Peyer's patch (tissue), 4 donors: ENCODE measurements at regions not wholly inside any gene's neighbourhood (a gene's known extent, or its start where the extent isn't known, plus 50 kb on each side); places are given as distances from the start of the nearest gene placed in this dataset.

Source experiments
- DNase-seq, 3 donors: peaks; one replicate each; pipeline ENCODE4 v3.0.0-alpha.2; 2017 to 2019
- H3K27ac ChIP-seq, 4 donors: fragments of 200-600 bp; sonication (generic); one replicate each; pipeline ENCODE4 v1.5.1; 2016 to 2019
- H3K27me3 ChIP-seq, 2 donors: fragments of 200-600 bp; sonication (generic); one replicate each; pipeline ENCODE4 v1.5.1; 2019
- H3K36me3 ChIP-seq, 3 donors: fragments of 200-600 bp; sonication (generic); one replicate each; pipeline ENCODE4 v1.5.1; 2016 to 2019
- H3K4me1 ChIP-seq, 4 donors: fragments of 200-600 bp; sonication (generic); one replicate each; pipeline ENCODE4 v1.5.1; 2016 to 2019
- H3K4me3 ChIP-seq, 4 donors: fragments of 200-600 bp; sonication (generic); 1 replicate in 3 of 4; 2 replicates in 1 of 4; pipeline ENCODE4 v1.5.1; 2016 to 2019; ENCODE audit warnings: mild to moderate bottlenecking in 1 of 4
- H3K9me3 ChIP-seq, 4 donors: fragments of 200-600 bp; sonication (generic); one replicate each; pipeline ENCODE4 v1.5.1; 2016 to 2019; ENCODE audit warnings: mild to moderate bottlenecking in 1 of 4
- POLR2A ChIP-seq, 2 donors: fragments of 450-650 bp; IDR thresholded peaks; one replicate each; pipeline ENCODE4 v1.5.1; 2017; ENCODE audit warnings: antibody characterized with exemption in 2 of 2, mild to moderate bottlenecking in 2 of 2, moderate library complexity in 2 of 2
- TF ChIP-seq, protein P1 (sequence below), 6 experiments: fragments of 450-650 bp in 4 of 6; fragments of 200-600 bp in 2 of 6; sonication (generic) in 1 of 6; IDR thresholded peaks; one replicate each; pipeline ENCODE4 v1.5.1; 2017 to 2019; ENCODE audit warnings: antibody characterized with exemption in 6 of 6, mild to moderate bottlenecking in 3 of 6, moderate library complexity in 1 of 6

DNA sequence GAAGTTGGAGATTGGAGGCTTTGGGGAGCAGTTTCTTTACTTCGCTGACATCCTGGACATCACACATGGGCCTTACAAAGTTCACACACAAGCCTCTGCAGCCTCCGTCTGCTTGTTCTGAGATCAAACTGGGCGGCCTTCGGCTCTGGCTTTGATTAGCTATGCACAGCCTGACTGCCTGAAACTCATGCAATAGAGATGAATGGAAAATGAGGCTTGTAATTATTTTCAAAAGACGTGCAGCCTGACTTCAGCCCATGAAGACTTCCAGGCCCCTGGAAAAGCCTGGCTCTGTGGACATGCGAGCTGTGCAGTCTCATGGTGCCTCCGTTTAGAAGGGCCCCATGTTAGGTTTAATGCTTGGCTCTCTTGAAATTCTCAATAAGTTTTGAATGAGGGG is 480.5 kb upstream of the SULF2 start:
- Histone ChIP-seq H3K4me1 (no peaks in the 10 kb centered on the region), H3K9me3 (no peaks in the 10 kb centered on the region), H3K27me3 (no peaks in the 10 kb centered on the region), H3K27ac (no peak overlapping the region), H3K36me3 (no peaks in the 10 kb centered on the region), H3K4me3 (no peak overlapping the region)
- DNase-seq, result no peak
- TF ChIP-seq, protein P1, sequence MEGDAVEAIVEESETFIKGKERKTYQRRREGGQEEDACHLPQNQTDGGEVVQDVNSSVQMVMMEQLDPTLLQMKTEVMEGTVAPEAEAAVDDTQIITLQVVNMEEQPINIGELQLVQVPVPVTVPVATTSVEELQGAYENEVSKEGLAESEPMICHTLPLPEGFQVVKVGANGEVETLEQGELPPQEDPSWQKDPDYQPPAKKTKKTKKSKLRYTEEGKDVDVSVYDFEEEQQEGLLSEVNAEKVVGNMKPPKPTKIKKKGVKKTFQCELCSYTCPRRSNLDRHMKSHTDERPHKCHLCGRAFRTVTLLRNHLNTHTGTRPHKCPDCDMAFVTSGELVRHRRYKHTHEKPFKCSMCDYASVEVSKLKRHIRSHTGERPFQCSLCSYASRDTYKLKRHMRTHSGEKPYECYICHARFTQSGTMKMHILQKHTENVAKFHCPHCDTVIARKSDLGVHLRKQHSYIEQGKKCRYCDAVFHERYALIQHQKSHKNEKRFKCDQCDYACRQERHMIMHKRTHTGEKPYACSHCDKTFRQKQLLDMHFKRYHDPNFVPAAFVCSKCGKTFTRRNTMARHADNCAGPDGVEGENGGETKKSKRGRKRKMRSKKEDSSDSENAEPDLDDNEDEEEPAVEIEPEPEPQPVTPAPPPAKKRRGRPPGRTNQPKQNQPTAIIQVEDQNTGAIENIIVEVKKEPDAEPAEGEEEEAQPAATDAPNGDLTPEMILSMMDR (IDR thresholded peaks at IDR 0.05), result no peak
- TF ChIP-seq POLR2A (IDR thresholded peaks at IDR 0.05), result no peak

DNA sequence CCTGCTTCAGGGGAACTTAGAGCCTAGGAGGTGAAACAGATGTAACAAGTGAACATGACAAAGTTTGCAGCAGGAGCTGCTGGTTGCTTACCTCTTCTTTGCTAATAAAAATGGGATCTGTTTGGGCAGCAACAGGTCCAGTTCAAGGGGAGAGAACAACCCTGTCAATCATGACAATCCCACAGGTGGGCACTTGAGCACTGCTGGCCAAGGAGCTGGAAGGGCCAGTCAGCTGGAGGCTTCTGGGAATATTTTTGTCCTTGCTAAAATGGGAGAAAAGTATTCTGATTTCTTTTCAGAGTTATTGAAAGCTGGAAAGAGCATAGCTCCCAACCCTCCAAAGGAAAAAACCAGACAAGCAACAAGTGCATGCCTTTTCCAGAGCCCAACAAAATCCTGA is 477.7 kb upstream of the SULF2 start:
- Histone ChIP-seq H3K4me3 (no peak overlapping the region), H3K36me3 (no peaks in the 10 kb centered on the region), H3K27ac (no peak overlapping the region), H3K4me1 (no peaks in the 10 kb centered on the region), H3K27me3 (no peaks in the 10 kb centered on the region), H3K9me3 (no peaks in the 10 kb centered on the region)
- no peak for DNase-seq
- no peak for TF ChIP-seq POLR2A (IDR thresholded peaks at IDR 0.05)
- TF ChIP-seq, protein P1 (IDR thresholded peaks at IDR 0.05), result no peak

DNA sequence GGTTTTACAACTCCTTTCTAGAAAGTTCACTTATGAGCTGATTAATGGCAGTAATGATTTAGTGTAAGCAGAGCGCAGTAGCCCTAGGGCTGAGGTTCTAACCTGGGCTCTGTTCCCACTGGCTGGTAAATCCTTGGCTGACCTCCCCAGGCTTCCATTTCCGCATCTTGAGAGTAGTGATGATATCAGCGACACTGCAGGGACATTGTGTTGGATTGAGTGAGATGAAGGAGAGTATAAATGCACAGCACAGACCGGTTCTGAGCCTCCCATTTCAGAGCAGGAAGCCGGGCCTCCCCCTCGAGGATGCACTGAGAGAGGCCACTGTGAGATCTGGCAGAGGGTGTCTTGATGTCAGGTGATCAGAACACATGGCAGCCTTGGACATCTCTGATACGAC is 477.2 kb upstream of the SULF2 start:
- no peaks in the 10 kb centered on the region for H3K9me3 ChIP-seq
- no peaks in the 10 kb centered on the region for H3K4me1 ChIP-seq
- no peak for DNase-seq
- no peaks in the 10 kb centered on the region for H3K36me3 ChIP-seq
- H3K27me3 ChIP-seq, result no peaks in the 10 kb centered on the region
- TF ChIP-seq, protein P1 (IDR thresholded peaks at IDR 0.05), result no peak
- TF ChIP-seq POLR2A (IDR thresholded peaks at IDR 0.05), result no peak
- no peak overlapping the region for H3K4me3 ChIP-seq
- H3K27ac ChIP-seq, result no peak overlapping the region

DNA sequence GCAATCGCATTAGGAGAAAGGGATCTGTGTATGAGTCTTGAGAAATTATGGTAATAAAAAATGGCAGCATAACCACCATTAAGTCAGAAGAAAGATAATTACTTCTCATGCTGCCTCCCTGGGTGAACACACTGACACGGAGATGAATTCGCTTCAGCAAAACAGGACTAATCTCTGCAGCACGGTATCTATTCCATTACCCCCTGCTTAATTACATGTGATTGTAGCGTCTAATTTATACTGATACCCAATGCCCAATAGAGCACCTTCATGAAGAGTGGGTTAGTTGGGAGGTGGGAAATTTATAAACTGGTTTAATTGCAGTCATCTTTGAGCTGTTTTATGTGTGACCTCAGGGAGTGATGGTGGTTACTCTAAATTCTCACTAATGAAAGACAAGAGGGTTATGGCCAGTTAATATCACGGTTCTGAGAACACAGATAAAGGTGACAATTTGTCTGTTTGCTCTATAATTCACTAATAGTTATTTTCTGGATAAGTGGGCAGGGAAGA is 476.2 kb upstream of the SULF2 start:
- H3K36me3 ChIP-seq, result no peaks in the 10 kb centered on the region
- no peak for DNase-seq
- no peaks in the 10 kb centered on the region for H3K9me3 ChIP-seq
- no peaks in the 10 kb centered on the region for H3K4me1 ChIP-seq
- TF ChIP-seq, protein P1 (IDR thresholded peaks at IDR 0.05), result no peak
- TF ChIP-seq POLR2A (IDR thresholded peaks at IDR 0.05), result no peak
- no peaks in the 10 kb centered on the region for H3K27me3 ChIP-seq
- no peak overlapping the region for H3K4me3 ChIP-seq
- H3K27ac ChIP-seq, result no peak overlapping the region

DNA sequence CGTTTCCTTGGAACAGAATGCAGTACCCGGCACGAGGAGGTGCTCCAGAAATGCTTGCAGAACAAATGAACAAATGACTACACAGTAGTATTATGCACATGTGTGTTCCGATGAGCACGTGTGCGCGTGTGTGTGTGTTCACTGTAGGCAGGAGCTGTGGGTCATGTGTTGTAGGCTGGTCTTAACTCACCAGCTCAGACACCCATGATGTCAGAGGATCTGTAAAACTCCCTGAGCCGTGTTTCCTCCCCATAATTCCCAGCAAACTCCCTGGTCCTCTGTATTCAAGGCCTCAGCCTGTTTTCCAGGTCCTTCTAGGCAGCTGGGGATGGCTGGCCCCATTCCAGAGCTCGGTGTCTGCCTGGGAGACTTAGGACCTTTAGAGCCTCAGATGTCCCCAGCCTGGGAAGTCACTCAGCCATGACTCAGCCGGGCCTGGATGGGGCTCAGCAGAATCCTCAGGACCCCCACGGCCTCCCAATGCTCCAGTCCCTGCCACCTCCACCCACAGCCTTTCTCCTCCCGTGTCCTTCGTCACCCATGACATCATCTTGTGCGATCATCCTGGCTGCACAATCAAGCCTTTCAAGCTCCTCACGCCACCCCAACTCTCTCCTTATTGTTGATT is 475.0 kb upstream of the SULF2 start:
- TF ChIP-seq POLR2A (IDR thresholded peaks at IDR 0.05), result no peak
- TF ChIP-seq, protein P1 (IDR thresholded peaks at IDR 0.05), result no peak
- H3K27me3 ChIP-seq, result no peaks in the 10 kb centered on the region
- no peaks in the 10 kb centered on the region for H3K4me1 ChIP-seq
- H3K27ac ChIP-seq, result no peak overlapping the region
- H3K9me3 ChIP-seq, result no peaks in the 10 kb centered on the region
- H3K36me3 ChIP-seq, result no peaks in the 10 kb centered on the region
- no peak for DNase-seq
- H3K4me3 ChIP-seq, result no peak overlapping the region

DNA sequence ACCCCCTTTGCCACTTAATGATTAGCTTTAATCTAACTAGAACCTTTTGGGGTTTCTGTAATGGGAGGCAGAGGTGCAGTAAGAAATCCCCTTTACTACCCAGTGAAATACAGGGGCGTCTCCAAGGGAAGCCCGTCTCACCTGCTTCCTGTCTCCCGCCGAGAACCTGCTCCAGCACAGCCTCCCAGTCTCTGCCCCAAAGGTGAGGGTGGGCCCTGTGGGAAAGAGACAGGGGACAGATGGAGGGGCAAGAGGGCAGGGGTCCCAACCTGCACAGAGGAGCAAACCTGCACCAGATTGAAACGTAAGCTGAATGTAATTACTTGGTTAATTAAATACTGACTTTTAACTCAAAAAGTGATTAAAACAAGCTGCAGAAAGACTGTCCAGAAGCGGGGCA is 474.2 kb upstream of the SULF2 start:
- TF ChIP-seq, protein P1 (IDR thresholded peaks at IDR 0.05), result no peak
- TF ChIP-seq POLR2A (IDR thresholded peaks at IDR 0.05), result no peak
- Histone ChIP-seq H3K9me3 (no peaks in the 10 kb centered on the region), H3K27me3 (no peaks in the 10 kb centered on the region), H3K4me3 (no peak overlapping the region), H3K4me1 (no peaks in the 10 kb centered on the region), H3K27ac (no peak overlapping the region), H3K36me3 (no peaks in the 10 kb centered on the region)
- no peak for DNase-seq
